ENCODE measurements at regions not wholly inside any gene's neighbourhood (a gene's known extent, or its start where the extent isn't known, plus 50 kb on each side); places are given as distances from the start of the nearest gene placed in this dataset.
"Not testable (repeated sequence)": the region's sequence is repeated elsewhere in the genome, so short reads cannot be mapped to it uniquely, and the experiment has no call there.

- TF ChIP-seq CTCF (IDR thresholded peaks at IDR 0.05; ENCODE audit: low read depth, low read length, missing control alignments), result no peak
- no peak for DNase-seq (ENCODE audit: extremely low read depth, low read depth)
Measured at GRCh38 chr5:82987188-82987587, 90.0 kb downstream of the TMEM167A start.

DNA sequence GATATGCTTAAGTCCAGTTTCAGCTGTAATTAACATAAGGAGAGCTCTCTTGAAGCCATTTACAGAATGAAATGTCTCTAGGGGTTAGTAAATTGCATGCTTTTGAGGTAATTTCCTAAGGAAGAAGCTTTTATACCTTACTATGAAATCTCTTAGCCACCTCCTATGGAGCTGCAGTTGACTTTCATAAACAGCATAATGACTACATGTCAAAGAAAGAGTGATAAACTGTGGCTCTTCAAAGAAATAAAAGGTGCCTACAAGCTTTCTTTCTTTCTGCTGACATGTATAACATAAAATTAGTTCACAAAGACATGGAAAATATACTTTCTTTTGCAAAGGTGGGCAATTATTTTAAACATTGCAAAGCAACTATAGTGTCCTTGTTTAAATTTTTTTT lies 90.8 kb downstream of the TMEM167A start:
- DNase-seq (ENCODE audit: extremely low read depth, low read depth), result no peak
- no peak for TF ChIP-seq CTCF (IDR thresholded peaks at IDR 0.05; ENCODE audit: low read depth, low read length, missing control alignments)
- H3K4me3 ChIP-seq (replicated peaks; ENCODE audit: low read depth, low read length), result no peak overlapping the region

More at GRCh38 chr5:82987188-82987587, 90.0 kb downstream of the TMEM167A start:
- no peak overlapping the region for H3K4me3 ChIP-seq (replicated peaks; ENCODE audit: low read depth, low read length)

DNA sequence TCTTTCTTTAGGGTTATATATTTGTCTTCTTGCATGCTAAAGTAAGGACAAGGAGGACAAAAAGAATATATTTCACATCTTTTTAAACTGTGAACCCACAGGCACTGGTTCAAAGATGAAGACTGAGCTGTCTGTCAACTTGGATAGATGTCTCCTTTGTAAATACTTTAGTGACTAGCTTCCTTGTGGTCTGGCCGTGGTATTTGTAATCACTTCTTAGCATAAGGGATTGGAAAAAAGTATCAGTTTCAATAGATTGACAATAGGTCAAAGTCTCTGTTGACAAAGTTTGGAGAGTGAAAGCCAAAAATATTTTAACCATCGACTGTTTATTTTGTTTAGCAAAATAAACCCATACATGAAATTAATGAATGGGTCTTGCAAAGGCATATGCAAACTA lies 91.4 kb downstream of the TMEM167A start:
- DNase-seq (ENCODE audit: extremely low read depth, low read depth), result no peak
- no peak for TF ChIP-seq CTCF (IDR thresholded peaks at IDR 0.05; ENCODE audit: low read depth, low read length, missing control alignments)
- H3K4me3 ChIP-seq (replicated peaks; ENCODE audit: low read depth, low read length), result no peak overlapping the region

GRCh38 chr5:82984786-82985735 lies 92.1 kb downstream of the TMEM167A start:
- no peak for TF ChIP-seq CTCF (IDR thresholded peaks at IDR 0.05; ENCODE audit: low read depth, low read length, missing control alignments)
- no peak overlapping the region for H3K4me3 ChIP-seq (replicated peaks; ENCODE audit: low read depth, low read length)
- no peak for DNase-seq (ENCODE audit: extremely low read depth, low read depth)

DNA sequence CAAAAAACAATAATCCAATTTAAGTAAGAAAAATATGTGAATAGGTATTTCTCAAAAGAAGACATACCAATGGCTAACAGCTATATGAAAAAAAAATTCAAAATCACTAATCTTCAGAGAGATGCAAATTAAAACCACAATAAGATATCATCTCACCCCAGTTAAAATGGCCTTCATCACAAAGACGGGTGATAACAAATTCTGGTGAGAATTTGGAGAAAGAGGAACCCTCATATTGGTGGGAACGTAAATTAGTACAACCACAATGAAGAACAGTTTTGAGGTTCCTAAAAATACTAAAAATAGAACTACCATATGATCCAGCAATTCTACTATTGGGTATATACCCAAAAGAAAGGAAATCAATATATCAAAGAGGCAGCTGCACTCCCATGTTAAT lies 94.3 kb downstream of the TMEM167A start:
- DNase-seq (ENCODE audit: extremely low read depth, low read depth), result no peak
- TF ChIP-seq CTCF (IDR thresholded peaks at IDR 0.05; ENCODE audit: low read depth, low read length, missing control alignments), result no peak
- no peak overlapping the region for H3K4me3 ChIP-seq (replicated peaks; ENCODE audit: low read depth, low read length)

DNA sequence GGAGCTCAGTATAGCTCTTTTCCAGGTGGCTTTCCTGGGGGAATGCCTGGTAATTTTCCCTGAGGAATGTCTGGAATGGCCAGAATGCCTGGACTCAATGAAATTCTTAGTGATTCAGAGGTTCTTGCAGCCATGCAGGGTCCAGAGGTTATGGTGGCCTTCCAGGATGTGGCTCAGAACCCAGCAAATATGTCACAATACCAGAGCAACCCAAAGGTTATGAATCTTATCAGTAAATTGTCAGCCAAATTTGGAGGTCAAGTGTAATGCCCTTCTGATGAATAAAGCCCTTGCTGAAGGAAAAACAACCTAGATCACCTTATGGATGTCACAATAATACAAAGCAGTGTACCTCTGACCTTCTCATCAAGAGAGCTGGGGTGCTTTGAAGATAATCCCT lies 100.3 kb downstream of the TMEM167A start:
- H3K4me3 ChIP-seq (replicated peaks; ENCODE audit: low read depth, low read length); DNase-seq (ENCODE audit: extremely low read depth, low read depth): not testable (repeated sequence)

DNA sequence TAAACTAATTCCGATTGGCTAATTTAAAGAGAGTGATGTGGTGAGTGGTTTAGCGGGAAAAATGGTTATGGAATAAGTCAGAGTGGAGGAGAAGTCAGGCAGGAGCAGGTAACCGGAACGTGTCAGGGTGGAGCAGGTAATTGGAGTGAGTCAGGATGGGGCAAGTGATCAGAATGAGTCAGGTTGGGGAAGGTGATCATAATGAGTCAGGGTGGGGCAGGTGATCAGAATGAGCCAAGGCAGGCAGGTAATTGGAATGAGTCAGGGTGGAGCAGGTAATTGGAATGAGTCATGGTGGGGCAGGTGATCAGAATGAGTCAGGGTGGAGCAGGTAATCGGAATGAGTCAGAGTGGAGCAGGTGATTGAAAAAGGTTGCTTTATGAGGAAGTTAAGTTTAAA lies 101.4 kb downstream of the TMEM167A start:
- DNase-seq (ENCODE audit: extremely low read depth, low read depth), result no peak
- TF ChIP-seq CTCF (IDR thresholded peaks at IDR 0.05; ENCODE audit: low read depth, low read length, missing control alignments), result no peak
- no peak overlapping the region for H3K4me3 ChIP-seq (replicated peaks; ENCODE audit: low read depth, low read length)
